NCI-H2171 treated with DMSO at 0.1 percent for 48 hours (cell line): ENCODE measurements at regions not wholly inside any gene's neighbourhood (a gene's known extent, or its start where the extent isn't known, plus 50 kb on each side); places are given as distances from the start of the nearest gene placed in this dataset.
"Not testable (repeated sequence)": the region's sequence is repeated elsewhere in the genome, so short reads cannot be mapped to it uniquely, and the experiment has no call there.

ENCODE experiments used
- DNase-seq: peaks from one replicate; lab custom pipeline; 2025; lab: John Stamatoyannopoulos, UW

- no peak for DNase-seq
Measured at GRCh38 chr6:140830666-140831065, 1302.1 kb upstream of the GJE1 start.

- no peak for DNase-seq
Measured at GRCh38 chr6:140828856-140829255, 1303.9 kb upstream of the GJE1 start.

GRCh38 chr6:140827593-140827992, 1305.1 kb upstream of the GJE1 start:
- DNase-seq: no peak

- no peak for DNase-seq
Measured at GRCh38 chr6:140825731-140826130, 1307.0 kb upstream of the GJE1 start.

- no peak for DNase-seq
Measured at GRCh38 chr6:140824595-140824994, 1308.1 kb upstream of the GJE1 start.

GRCh38 chr6:140821196-140821595, 1311.5 kb upstream of the GJE1 start:
- no peak for DNase-seq

GRCh38 chr6:140817176-140817575, 1315.5 kb upstream of the GJE1 start:
- no peak for DNase-seq

GRCh38 chr6:140816681-140817080, 1316.0 kb upstream of the GJE1 start:
- no peak for DNase-seq

GRCh38 chr6:140812636-140813035, 1320.1 kb upstream of the GJE1 start:
- DNase-seq: no peak

- DNase-seq: no peak
Measured at GRCh38 chr6:140811642-140812041, 1321.1 kb upstream of the GJE1 start.

GRCh38 chr6:140809694-140810101, 1323.0 kb upstream of the GJE1 start:
- DNase-seq: no peak

- DNase-seq: no peak
Measured at GRCh38 chr6:140806431-140806830, 1326.3 kb upstream of the GJE1 start.

- no peak for DNase-seq
Measured at GRCh38 chr6:140794544-140794943, 1338.2 kb upstream of the GJE1 start.

- no peak for DNase-seq
Measured at GRCh38 chr6:140790109-140790508, 1342.6 kb upstream of the GJE1 start.

GRCh38 chr6:140789466-140789865, 1343.3 kb upstream of the GJE1 start:
- DNase-seq: no peak

- DNase-seq: no peak
Measured at GRCh38 chr6:140785926-140786325, 1346.8 kb upstream of the GJE1 start.

- no peak for DNase-seq
Measured at GRCh38 chr6:140784573-140784972, 1348.2 kb upstream of the GJE1 start.

- not testable (repeated sequence) for DNase-seq
Measured at GRCh38 chr6:140783504-140783903, 1349.2 kb upstream of the GJE1 start.

- DNase-seq: no peak
Measured at GRCh38 chr6:140782941-140783340, 1349.8 kb upstream of the GJE1 start.

GRCh38 chr6:140779991-140780596, 1352.6 kb upstream of the GJE1 start:
- no peak for DNase-seq

GRCh38 chr6:140779341-140779740, 1353.4 kb upstream of the GJE1 start:
- no peak for DNase-seq

GRCh38 chr6:140777780-140778179, 1354.9 kb upstream of the GJE1 start:
- no peak for DNase-seq

GRCh38 chr6:140775061-140775460, 1357.7 kb upstream of the GJE1 start:
- DNase-seq: no peak

- DNase-seq: no peak
Measured at GRCh38 chr6:140774080-140774505, 1358.6 kb upstream of the GJE1 start.

- DNase-seq: no peak
Measured at GRCh38 chr6:140773276-140773675, 1359.4 kb upstream of the GJE1 start.
